ENCODE measurements at regions not wholly inside any gene's neighbourhood (a gene's known extent, or its start where the extent isn't known, plus 50 kb on each side); places are given as distances from the start of the nearest gene placed in this dataset.

DNA sequence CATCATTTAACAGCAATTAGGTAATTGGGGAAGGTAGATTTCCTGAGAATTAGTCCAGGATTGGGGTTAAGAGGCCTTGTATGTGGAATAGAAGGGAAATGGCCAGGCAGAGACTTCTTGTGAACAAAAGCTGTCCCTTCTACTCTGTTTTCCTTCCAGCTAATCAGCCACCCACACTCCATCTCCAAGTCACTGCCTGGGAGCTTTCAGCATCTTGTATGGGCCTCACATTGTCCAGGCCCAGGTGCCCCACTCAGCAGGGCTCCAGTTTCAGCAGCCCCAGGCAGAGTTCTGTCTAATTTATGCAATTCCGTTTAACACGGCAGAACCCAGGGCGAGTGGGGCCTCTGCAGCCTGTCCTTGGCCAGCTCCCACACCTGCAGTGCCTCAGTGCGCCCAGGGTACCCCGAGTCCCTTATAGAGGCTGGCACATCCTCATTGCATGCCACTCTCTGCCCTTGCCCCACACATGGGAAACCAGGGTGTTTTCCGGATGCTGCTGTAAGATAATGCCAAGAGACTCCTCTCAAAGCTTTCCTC lies 113.0 kb downstream of the EDN3 start:
- no peaks in the 10 kb centered on the region for H3K36me3 ChIP-seq (ENCODE audit: control insufficient read depth, insufficient read depth, low read length)
- WGBS (ENCODE audit: insufficient coverage, insufficient read length), result no CpG with 5 or more reads among the region's 6 CpGs
- DNase-seq (ENCODE audit: low read depth, low spot score), result no peak

DNA sequence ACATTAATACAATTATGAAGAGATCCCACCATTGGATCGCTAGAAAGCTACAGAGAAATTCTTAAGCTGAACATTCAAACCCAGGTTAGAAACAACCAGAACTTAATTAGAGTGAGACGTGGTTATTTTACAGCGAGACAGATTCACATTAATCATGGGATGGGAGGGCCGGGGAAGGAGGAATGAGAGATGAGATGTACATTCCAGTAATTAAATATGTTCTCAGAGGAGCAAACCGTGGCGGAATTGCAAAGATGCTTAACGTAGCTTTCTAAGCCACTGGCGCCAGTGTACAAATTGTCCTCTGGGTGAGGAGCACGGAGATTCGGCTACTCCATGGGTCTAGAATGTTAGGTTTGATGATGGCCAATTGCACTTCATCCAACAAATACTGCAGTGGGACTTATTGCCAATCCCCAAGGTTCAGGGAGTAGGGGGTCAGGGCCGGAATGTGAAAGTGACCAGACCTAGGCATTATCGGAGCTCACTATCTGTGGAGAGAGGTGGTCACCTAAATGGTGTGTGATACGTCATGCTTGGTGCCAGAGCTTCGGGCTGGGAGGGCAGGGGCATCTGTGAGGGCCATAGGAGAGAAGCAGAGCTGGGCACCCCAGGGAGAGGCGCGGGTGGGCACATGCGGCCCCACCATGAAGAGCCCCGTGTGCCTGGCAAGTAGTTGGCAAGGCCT lies 114.7 kb downstream of the EDN3 start:
- Histone ChIP-seq H3K36me3 (ENCODE audit: control insufficient read depth, insufficient read depth, low read length) (no peaks in the 10 kb centered on the region), H3K27ac (ENCODE audit: low read length) (no peak overlapping the region), H3K4me3 (ENCODE audit: low read length) (no peak overlapping the region), H3K9me3 (ENCODE audit: control insufficient read depth, insufficient read depth, low read length) (no peaks in the 10 kb centered on the region), H3K4me1 (ENCODE audit: control insufficient read depth, insufficient read depth, low read length) (peaks cover 1% of the 10 kb centered on the region; the same call in 1 of the 2 replicates), H3K27me3 (ENCODE audit: control insufficient read depth, insufficient read depth, low read length) (no peaks in the 10 kb centered on the region)
- DNase-seq (ENCODE audit: low read depth, low spot score), result no peak
- no CpG with 5 or more reads among the region's 18 CpGs for WGBS (ENCODE audit: insufficient coverage, insufficient read length)

More for the DNA sequence above, 113.0 kb downstream of the EDN3 start:
- H3K27me3 ChIP-seq (ENCODE audit: control insufficient read depth, insufficient read depth, low read length), result no peaks in the 10 kb centered on the region
- peaks cover 1% of the 10 kb centered on the region; the same call in 1 of the 2 replicates for H3K4me1 ChIP-seq (ENCODE audit: control insufficient read depth, insufficient read depth, low read length)
- no peak overlapping the region for H3K4me3 ChIP-seq (ENCODE audit: low read length)
- no peaks in the 10 kb centered on the region for H3K9me3 ChIP-seq (ENCODE audit: control insufficient read depth, insufficient read depth, low read length)
- no peak overlapping the region for H3K27ac ChIP-seq (ENCODE audit: low read length)

DNA sequence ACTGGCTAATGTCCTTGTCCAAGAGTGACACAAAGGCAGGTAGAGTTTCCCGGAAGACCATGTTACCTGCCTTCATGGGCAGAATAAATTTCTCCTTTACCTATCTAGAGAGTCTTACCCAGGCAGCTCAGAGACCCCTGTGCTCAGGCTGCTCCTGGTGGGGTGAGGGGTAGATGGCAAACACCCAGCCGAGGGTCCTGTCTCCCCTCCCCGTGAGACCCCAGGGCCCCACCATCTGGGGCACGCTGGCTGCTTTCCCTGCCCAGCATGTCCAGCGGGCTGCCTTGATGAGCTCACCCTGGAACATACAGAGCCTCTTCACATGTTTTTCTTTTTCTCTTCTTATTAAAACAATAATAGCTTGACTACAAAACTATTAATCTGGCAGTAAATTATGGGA lies 116.5 kb downstream of the EDN3 start:
- no CpG with 5 or more reads among the region's 5 CpGs for WGBS (ENCODE audit: insufficient coverage, insufficient read length)
- no peak overlapping the region for H3K27ac ChIP-seq (ENCODE audit: low read length)
- no peaks in the 10 kb centered on the region for H3K36me3 ChIP-seq (ENCODE audit: control insufficient read depth, insufficient read depth, low read length)
- no peak overlapping the region for H3K4me3 ChIP-seq (ENCODE audit: low read length)
- no peak for DNase-seq (ENCODE audit: low read depth, low spot score)
- no peaks in the 10 kb centered on the region for H3K9me3 ChIP-seq (ENCODE audit: control insufficient read depth, insufficient read depth, low read length)
- no peaks in the 10 kb centered on the region for H3K27me3 ChIP-seq (ENCODE audit: control insufficient read depth, insufficient read depth, low read length)
- peaks cover 1% of the 10 kb centered on the region; the same call in 1 of the 2 replicates for H3K4me1 ChIP-seq (ENCODE audit: control insufficient read depth, insufficient read depth, low read length)

DNA sequence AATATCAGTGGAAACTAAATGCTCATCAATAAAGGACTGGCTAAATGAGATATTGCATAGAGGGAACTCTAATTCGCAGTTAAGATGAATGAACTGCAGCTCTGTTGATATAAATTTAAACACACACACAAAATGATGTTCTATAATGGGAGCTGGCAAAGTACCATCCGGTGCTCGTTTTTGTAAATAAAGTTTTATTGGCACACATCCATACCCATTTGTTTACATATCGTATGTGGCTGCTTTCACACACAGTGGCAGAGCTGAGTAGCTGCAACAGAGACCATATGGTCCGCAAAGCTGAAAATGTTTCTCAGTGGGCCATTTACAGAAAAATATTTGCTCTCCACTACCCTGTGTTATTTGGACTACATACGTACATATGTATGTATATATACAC lies 120.7 kb downstream of the EDN3 start:
- Histone ChIP-seq H3K9me3 (ENCODE audit: control insufficient read depth, insufficient read depth, low read length) (no peaks in the 10 kb centered on the region), H3K27me3 (ENCODE audit: control insufficient read depth, insufficient read depth, low read length) (no peaks in the 10 kb centered on the region), H3K4me3 (ENCODE audit: low read length) (no peak overlapping the region), H3K36me3 (ENCODE audit: control insufficient read depth, insufficient read depth, low read length) (no peaks in the 10 kb centered on the region), H3K27ac (ENCODE audit: low read length) (no peak overlapping the region), H3K4me1 (ENCODE audit: control insufficient read depth, insufficient read depth, low read length) (no peaks in the 10 kb centered on the region)
- DNase-seq (ENCODE audit: low read depth, low spot score), result no peak
- WGBS (ENCODE audit: insufficient coverage, insufficient read length), result no CpG with 5 or more reads among the region's 6 CpGs

DNA sequence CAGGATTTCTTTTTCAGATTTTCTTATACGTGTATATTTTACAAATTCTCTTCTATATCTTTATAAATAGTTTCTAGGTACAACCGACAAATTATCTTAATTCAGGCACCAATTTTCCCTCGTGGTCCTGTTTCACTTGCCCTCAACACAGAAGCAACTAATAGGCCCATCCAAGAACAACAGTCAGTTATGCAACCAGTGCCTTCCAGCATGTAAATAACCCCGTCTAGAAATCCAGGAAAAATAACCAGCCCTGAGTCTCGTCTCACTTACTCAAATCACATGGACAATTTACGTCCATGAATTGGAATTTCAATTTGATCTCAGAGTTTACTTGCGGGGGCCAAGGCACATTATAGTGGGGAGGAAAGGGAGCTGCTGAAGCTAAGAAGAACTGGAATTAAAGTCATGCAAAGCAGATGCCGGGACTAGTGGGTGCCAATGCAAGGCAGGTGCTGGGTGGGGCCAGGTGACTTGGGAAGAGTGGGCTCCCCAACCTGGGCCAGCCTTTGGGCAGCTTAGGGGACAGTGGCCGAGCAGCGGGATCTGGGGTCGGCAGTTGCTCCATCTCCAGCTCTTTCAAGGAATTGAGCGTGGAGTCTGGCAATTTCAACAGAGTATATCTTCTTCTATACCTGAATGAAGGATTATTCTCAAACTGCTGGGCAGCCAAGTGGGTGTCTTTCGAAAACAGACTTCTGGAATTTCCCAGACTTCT lies 121.7 kb downstream of the EDN3 start:
- Histone ChIP-seq H3K4me1 (ENCODE audit: control insufficient read depth, insufficient read depth, low read length) (no peaks in the 10 kb centered on the region), H3K4me3 (ENCODE audit: low read length) (no peak overlapping the region), H3K9me3 (ENCODE audit: control insufficient read depth, insufficient read depth, low read length) (no peaks in the 10 kb centered on the region), H3K27ac (ENCODE audit: low read length) (no peak overlapping the region), H3K36me3 (ENCODE audit: control insufficient read depth, insufficient read depth, low read length) (no peaks in the 10 kb centered on the region), H3K27me3 (ENCODE audit: control insufficient read depth, insufficient read depth, low read length) (no peaks in the 10 kb centered on the region)
- DNase-seq (ENCODE audit: low read depth, low spot score), result no peak
- no CpG with 5 or more reads among the region's 13 CpGs for WGBS (ENCODE audit: insufficient coverage, insufficient read length)

DNA sequence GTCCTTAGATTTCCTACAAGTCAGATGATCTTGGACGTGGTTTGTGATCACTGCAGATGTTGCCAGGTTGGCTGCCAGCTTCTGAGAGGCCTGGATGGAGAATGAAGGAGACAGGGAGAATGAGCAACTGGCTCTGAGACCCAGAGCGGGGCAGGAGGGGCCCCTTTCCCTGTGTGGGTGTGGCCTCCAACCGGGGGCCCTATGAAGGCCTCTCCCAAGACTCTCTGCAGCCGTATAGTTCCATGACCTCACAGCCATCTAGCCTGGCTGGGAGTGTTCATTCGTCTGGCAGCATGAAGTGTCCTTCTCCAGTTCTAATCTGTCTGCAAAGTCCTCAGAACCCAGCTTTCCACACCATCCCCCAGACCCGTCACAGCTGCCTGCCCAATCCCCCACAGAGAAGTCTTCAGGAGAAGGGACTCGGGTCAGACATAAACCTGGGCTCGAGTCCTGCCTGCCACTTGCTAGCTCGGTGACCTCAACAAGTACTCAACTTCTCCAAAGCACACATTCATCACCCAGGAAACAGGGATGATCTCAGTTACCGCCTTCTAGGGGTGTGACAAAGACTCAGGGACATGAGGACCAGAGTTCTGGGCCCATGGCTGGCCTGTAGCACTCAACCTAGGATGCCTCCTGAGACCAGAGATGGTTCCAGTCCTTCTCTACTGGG lies 122.6 kb downstream of the EDN3 start:
- no peak for DNase-seq (ENCODE audit: low read depth, low spot score)

DNA sequence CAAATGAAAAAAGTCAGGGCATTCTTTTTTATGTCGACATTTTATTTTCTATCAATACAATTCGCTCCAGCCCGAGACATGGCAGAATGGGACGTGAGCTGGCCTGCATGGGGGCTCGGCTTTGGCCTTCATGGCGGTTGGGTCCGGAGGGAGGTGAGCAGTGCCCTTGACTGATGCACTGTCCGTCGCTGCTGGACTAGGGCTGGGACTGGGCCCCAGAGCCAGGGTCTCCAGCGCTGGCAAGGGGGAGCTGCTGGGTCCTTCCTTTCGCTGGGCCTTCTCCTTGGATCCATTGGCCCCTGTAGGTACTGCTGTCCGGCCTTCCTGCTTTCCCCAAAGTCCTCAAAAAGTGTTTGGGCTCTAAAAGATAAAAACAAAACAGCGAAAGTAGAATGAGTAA lies 124.6 kb downstream of the EDN3 start:
- H3K9me3 ChIP-seq (ENCODE audit: control insufficient read depth, insufficient read depth, low read length), result no peaks in the 10 kb centered on the region
- no peaks in the 10 kb centered on the region for H3K36me3 ChIP-seq (ENCODE audit: control insufficient read depth, insufficient read depth, low read length)
- WGBS (ENCODE audit: insufficient coverage, insufficient read length), result no CpG with 5 or more reads among the region's 13 CpGs
- H3K27ac ChIP-seq (ENCODE audit: low read length), result no peak overlapping the region
- DNase-seq (ENCODE audit: low read depth, low spot score), result no peak
- H3K4me1 ChIP-seq (ENCODE audit: control insufficient read depth, insufficient read depth, low read length), result no peaks in the 10 kb centered on the region
- H3K4me3 ChIP-seq (ENCODE audit: low read length), result no peak overlapping the region
- H3K27me3 ChIP-seq (ENCODE audit: control insufficient read depth, insufficient read depth, low read length), result no peaks in the 10 kb centered on the region

More for the DNA sequence above, 122.6 kb downstream of the EDN3 start:
- Histone ChIP-seq H3K27me3 (ENCODE audit: control insufficient read depth, insufficient read depth, low read length) (no peaks in the 10 kb centered on the region), H3K9me3 (ENCODE audit: control insufficient read depth, insufficient read depth, low read length) (no peaks in the 10 kb centered on the region), H3K36me3 (ENCODE audit: control insufficient read depth, insufficient read depth, low read length) (no peaks in the 10 kb centered on the region), H3K27ac (ENCODE audit: low read length) (no peak overlapping the region), H3K4me3 (ENCODE audit: low read length) (no peak overlapping the region), H3K4me1 (ENCODE audit: control insufficient read depth, insufficient read depth, low read length) (no peaks in the 10 kb centered on the region)
- no CpG with 5 or more reads among the region's 10 CpGs for WGBS (ENCODE audit: insufficient coverage, insufficient read length)

DNA sequence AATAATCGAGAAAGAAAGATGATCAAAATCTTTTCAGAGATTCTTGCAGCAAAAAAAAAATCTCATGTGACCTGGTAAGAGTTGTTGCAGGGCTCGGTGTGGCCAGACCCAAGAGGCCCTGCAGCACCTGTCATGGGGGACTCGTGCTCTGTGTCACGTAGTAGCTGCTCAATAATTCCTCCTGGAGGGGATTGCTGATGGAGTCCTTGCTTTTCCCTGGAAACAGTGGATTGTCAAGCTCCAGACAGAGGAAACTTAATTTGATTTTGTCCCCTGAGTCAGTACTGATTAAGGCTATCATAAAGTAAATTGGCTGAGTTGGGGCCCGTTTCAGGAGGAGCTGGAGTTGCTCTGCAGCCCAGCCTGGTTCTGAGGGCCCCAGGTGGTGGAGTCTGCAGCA lies 125.2 kb downstream of the EDN3 start:
- no CpG with 5 or more reads among the region's 5 CpGs for WGBS (ENCODE audit: insufficient coverage, insufficient read length)
- H3K4me3 ChIP-seq (ENCODE audit: low read length), result no peak overlapping the region
- no peaks in the 10 kb centered on the region for H3K36me3 ChIP-seq (ENCODE audit: control insufficient read depth, insufficient read depth, low read length)
- no peak overlapping the region for H3K27ac ChIP-seq (ENCODE audit: low read length)
- no peaks in the 10 kb centered on the region for H3K27me3 ChIP-seq (ENCODE audit: control insufficient read depth, insufficient read depth, low read length)
- no peak for DNase-seq (ENCODE audit: low read depth, low spot score)
- H3K9me3 ChIP-seq (ENCODE audit: control insufficient read depth, insufficient read depth, low read length), result no peaks in the 10 kb centered on the region
- no peaks in the 10 kb centered on the region for H3K4me1 ChIP-seq (ENCODE audit: control insufficient read depth, insufficient read depth, low read length)

DNA sequence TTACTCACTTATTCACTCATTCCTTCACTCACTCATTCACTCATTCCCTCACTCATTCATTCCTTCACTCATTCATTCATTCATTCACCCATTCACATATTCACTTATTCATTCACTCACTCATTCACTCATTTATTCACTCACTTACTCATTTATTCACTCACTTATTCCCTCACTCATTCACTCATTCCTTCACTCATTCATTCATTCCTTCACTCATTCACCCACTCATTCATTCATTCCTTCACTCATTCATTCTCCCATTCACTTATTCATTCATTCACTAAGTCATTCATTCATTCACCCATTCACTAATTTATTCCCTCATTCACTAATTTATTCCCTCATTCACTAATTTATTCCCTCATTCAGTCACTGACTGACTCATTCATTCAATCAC lies 127.6 kb downstream of the EDN3 start:
- Histone ChIP-seq H3K9me3 (ENCODE audit: control insufficient read depth, insufficient read depth, low read length) (no peaks in the 10 kb centered on the region), H3K27ac (ENCODE audit: low read length) (no peak overlapping the region), H3K4me1 (ENCODE audit: control insufficient read depth, insufficient read depth, low read length) (no peaks in the 10 kb centered on the region), H3K4me3 (ENCODE audit: low read length) (no peak overlapping the region), H3K27me3 (ENCODE audit: control insufficient read depth, insufficient read depth, low read length) (no peaks in the 10 kb centered on the region), H3K36me3 (ENCODE audit: control insufficient read depth, insufficient read depth, low read length) (no peaks in the 10 kb centered on the region)
- no peak for DNase-seq (ENCODE audit: low read depth, low spot score)

DNA sequence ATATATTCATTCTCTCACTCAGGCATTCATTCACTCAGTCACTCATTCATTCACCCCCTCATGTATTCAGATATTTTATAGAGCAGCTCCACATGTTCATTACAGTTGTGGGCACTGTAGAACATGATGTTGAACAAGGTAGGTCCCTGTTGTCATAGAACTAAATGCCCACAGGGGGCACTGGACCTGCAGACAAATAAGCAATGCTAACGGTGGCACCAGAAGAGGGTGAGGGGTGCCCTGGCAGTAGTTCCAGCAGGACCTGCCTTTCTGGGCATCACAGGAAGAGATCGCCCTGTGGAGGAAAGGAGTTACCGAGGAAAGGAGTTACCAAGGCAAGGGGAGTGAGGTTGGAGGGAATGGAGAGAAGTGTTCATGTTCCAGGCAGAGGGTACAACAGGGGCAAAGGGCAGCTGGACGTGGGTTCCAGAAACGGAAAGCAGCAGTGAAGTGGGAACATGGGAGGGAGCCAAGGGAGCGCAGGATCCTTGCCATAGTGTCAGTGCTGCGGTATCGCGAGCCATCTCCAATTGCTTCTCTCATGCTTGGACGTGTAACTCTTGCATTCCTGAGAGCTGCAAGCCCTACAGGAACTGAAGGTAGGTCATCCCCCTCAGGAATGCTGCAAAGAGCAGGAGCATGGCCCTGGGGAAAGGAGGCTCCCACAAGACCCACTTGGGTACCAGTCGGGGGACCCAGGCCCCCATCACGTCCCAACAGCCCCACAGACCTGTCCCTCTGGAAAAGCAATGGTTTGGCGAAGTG lies 128.2 kb downstream of the EDN3 start:
- Histone ChIP-seq H3K36me3 (ENCODE audit: control insufficient read depth, insufficient read depth, low read length) (no peaks in the 10 kb centered on the region), H3K9me3 (ENCODE audit: control insufficient read depth, insufficient read depth, low read length) (no peaks in the 10 kb centered on the region), H3K4me1 (ENCODE audit: control insufficient read depth, insufficient read depth, low read length) (no peaks in the 10 kb centered on the region), H3K27ac (ENCODE audit: low read length) (no peak overlapping the region), H3K27me3 (ENCODE audit: control insufficient read depth, insufficient read depth, low read length) (no peaks in the 10 kb centered on the region), H3K4me3 (ENCODE audit: low read length) (no peak overlapping the region)
- no peak for DNase-seq (ENCODE audit: low read depth, low spot score)
- no CpG with 5 or more reads among the region's 13 CpGs for WGBS (ENCODE audit: insufficient coverage, insufficient read length)
